ENCODE measurements at regions not wholly inside any gene's neighbourhood (a gene's known extent, or its start where the extent isn't known, plus 50 kb on each side); places are given as distances from the start of the nearest gene placed in this dataset.
A peak's percentile ranks its signal among the peaks of the same experiment; 100 is the strongest.
"Not testable (repeated sequence)": the region's sequence is repeated elsewhere in the genome, so short reads cannot be mapped to it uniquely, and the experiment has no call there.

GRCh38 chr6:121951918-121952379 is 447.5 kb upstream of the HSF2 start:
- Histone ChIP-seq H3K27me3 (no peaks in the 10 kb centered on the region), H3K4me1 (ENCODE audit: low read depth) (peaks cover 4% of the 10 kb centered on the region), H3K36me3 (no peaks in the 10 kb centered on the region), H3K9me3 (ENCODE audit: low read depth) (no peaks in the 10 kb centered on the region), H3K4me3 (no peak overlapping the region), H3K27ac (no peak overlapping the region)
- DNase-seq (ENCODE audit: low read depth in 1 of 2, low spot score in 1 of 2), result peak in 1 of 2 donors; percentile 40
- no peak for TF ChIP-seq CTCF (IDR thresholded peaks at IDR 0.05; ENCODE audit: low read depth, low read length)

GRCh38 chr6:121955401-121955800 is 444.1 kb upstream of the HSF2 start:
- H3K4me3 ChIP-seq; H3K27me3 ChIP-seq; H3K4me1 ChIP-seq (ENCODE audit: low read depth); DNase-seq (ENCODE audit: low read depth in 1 of 2, low spot score in 1 of 2); H3K27ac ChIP-seq; H3K9me3 ChIP-seq (ENCODE audit: low read depth); H3K36me3 ChIP-seq: not testable (repeated sequence)

GRCh38 chr6:121956782-121957181 is 442.7 kb upstream of the HSF2 start:
- DNase-seq (ENCODE audit: low read depth in 1 of 2, low spot score in 1 of 2), result no peak
- no peak for TF ChIP-seq CTCF (IDR thresholded peaks at IDR 0.05; ENCODE audit: low read depth, low read length)
- peaks cover 3% of the 10 kb centered on the region for H3K4me1 ChIP-seq (ENCODE audit: low read depth)
- no peak overlapping the region for H3K4me3 ChIP-seq
- H3K27ac ChIP-seq, result no peak overlapping the region
- H3K27me3 ChIP-seq, result no peaks in the 10 kb centered on the region
- H3K36me3 ChIP-seq, result no peaks in the 10 kb centered on the region
- no peaks in the 10 kb centered on the region for H3K9me3 ChIP-seq (ENCODE audit: low read depth)

- no peaks in the 10 kb centered on the region for H3K4me1 ChIP-seq (ENCODE audit: low read depth)
- H3K27ac ChIP-seq, result no peak overlapping the region
- no peak overlapping the region for H3K4me3 ChIP-seq
- no peak for DNase-seq (ENCODE audit: low read depth in 1 of 2, low spot score in 1 of 2)
- TF ChIP-seq CTCF (IDR thresholded peaks at IDR 0.05; ENCODE audit: low read depth, low read length), result no peak
- no peaks in the 10 kb centered on the region for H3K27me3 ChIP-seq
- H3K36me3 ChIP-seq, result no peaks in the 10 kb centered on the region
- H3K9me3 ChIP-seq (ENCODE audit: low read depth), result no peaks in the 10 kb centered on the region
Measured at GRCh38 chr6:121959501-121959900, 440.0 kb upstream of the HSF2 start.

- Histone ChIP-seq H3K36me3 (no peaks in the 10 kb centered on the region), H3K4me1 (ENCODE audit: low read depth) (no peaks in the 10 kb centered on the region), H3K27me3 (no peaks in the 10 kb centered on the region), H3K4me3 (no peak overlapping the region), H3K9me3 (ENCODE audit: low read depth) (no peaks in the 10 kb centered on the region), H3K27ac (no peak overlapping the region)
- no peak for DNase-seq (ENCODE audit: low read depth in 1 of 2, low spot score in 1 of 2)
- no peak for TF ChIP-seq CTCF (IDR thresholded peaks at IDR 0.05; ENCODE audit: low read depth, low read length)
Measured at GRCh38 chr6:121961619-121962125, 437.8 kb upstream of the HSF2 start.

GRCh38 chr6:121963826-121964225 is 435.6 kb upstream of the HSF2 start:
- Histone ChIP-seq H3K4me3 (no peak overlapping the region), H3K4me1 (ENCODE audit: low read depth) (no peaks in the 10 kb centered on the region), H3K36me3 (no peaks in the 10 kb centered on the region), H3K27me3 (no peaks in the 10 kb centered on the region), H3K27ac (no peak overlapping the region), H3K9me3 (ENCODE audit: low read depth) (no peaks in the 10 kb centered on the region)
- DNase-seq (ENCODE audit: low read depth in 1 of 2, low spot score in 1 of 2), result no peak
- no peak for TF ChIP-seq CTCF (IDR thresholded peaks at IDR 0.05; ENCODE audit: low read depth, low read length)

All from cardiac muscle cell (in vitro differentiated cells and primary cell).